SK-N-SH (cell line): ENCODE measurements at regions not wholly inside any gene's neighbourhood (a gene's known extent, or its start where the extent isn't known, plus 50 kb on each side); places are given as distances from the start of the nearest gene placed in this dataset.

Experiments used
- EP300 ChIP-seq, 2 experiments: IDR thresholded peaks; 2 replicates each; pipeline versions ENCODE4 v1.4.0 to v1.6.1; 2012; ENCODE audit warnings: borderline replicate concordance in 1 of 2, low read depth in 1 of 2, low read length in 1 of 2
- FOSL2 ChIP-seq: IDR thresholded peaks from 2 replicates; pipeline ENCODE4 v1.4.0; 2012; ENCODE audit warnings: low read depth, mild to moderate bottlenecking, moderate library complexity, borderline replicate concordance
- NRF1 ChIP-seq: IDR thresholded peaks from 2 replicates; pipeline ENCODE4 v1.6.1; 2012; ENCODE audit warnings: low read depth, mild to moderate bottlenecking, low read length
- RFX5 ChIP-seq: IDR thresholded peaks from 2 replicates; pipeline ENCODE4 v1.6.1; 2012; ENCODE audit warnings: mild to moderate bottlenecking, improper control_type of control experiment, low read length
- SMC3 ChIP-seq: IDR thresholded peaks from 2 replicates; pipeline ENCODE4 v1.6.1; 2012; ENCODE audit warnings: low read depth, low read length, improper control_type of control experiment
- TAF1 ChIP-seq: IDR thresholded peaks from 2 replicates; pipeline ENCODE4 v1.6.1; 2012; ENCODE audit warnings: low read depth, mild to moderate bottlenecking, low read length, moderate library complexity, borderline replicate concordance
- TEAD4 ChIP-seq: IDR thresholded peaks from 2 replicates; pipeline ENCODE4 v1.4.0; 2012; ENCODE audit warnings: mild to moderate bottlenecking, borderline replicate concordance; ENCODE audit not compliant: insufficient read depth
- USF1 ChIP-seq: IDR thresholded peaks from 2 replicates; pipeline ENCODE4 v1.4.0; 2012; ENCODE audit warnings: low read depth, borderline replicate concordance
- YY1 ChIP-seq: IDR thresholded peaks from 2 replicates; pipeline ENCODE4 v1.4.0; 2012; ENCODE audit warnings: low read depth, mild to moderate bottlenecking
- TF ChIP-seq, protein P1 (sequence below): fragments of 200-600 bp; sonication (generic); IDR thresholded peaks from 2 replicates; pipeline ENCODE4 v1.6.1; 2017; ENCODE audit warnings: antibody characterized with exemption, mild to moderate bottlenecking, moderate library complexity

DNA sequence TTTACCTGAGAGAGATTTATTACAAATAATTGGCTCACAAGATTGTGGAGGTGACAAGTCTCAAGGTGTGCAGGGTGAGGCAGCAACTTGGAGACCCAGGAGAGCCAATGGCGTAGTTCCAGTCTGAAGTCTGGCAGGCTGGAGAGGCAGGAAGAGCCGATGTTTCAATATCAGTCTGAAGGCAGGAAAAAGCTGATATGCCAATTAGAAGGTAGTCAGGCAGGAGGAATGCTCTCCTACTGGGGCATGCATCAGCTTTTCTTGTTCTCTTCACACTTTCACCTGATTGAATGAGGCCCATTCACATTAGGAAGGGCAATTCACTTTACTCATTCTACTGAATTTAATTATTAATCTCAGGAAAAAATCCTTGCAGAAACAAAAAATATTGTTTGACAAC, 1351.7 kb upstream of the ADGRL3 start:
- no peak for TF ChIP-seq YY1
- no peak for TF ChIP-seq TAF1
- TF ChIP-seq FOSL2, result no peak
- TF ChIP-seq EP300 (IDR thresholded peaks at IDR 0.05; ENCODE audit: borderline replicate concordance in 1 of 2, low read depth in 1 of 2, low read length in 1 of 2), result no peak
- TF ChIP-seq, protein P1, sequence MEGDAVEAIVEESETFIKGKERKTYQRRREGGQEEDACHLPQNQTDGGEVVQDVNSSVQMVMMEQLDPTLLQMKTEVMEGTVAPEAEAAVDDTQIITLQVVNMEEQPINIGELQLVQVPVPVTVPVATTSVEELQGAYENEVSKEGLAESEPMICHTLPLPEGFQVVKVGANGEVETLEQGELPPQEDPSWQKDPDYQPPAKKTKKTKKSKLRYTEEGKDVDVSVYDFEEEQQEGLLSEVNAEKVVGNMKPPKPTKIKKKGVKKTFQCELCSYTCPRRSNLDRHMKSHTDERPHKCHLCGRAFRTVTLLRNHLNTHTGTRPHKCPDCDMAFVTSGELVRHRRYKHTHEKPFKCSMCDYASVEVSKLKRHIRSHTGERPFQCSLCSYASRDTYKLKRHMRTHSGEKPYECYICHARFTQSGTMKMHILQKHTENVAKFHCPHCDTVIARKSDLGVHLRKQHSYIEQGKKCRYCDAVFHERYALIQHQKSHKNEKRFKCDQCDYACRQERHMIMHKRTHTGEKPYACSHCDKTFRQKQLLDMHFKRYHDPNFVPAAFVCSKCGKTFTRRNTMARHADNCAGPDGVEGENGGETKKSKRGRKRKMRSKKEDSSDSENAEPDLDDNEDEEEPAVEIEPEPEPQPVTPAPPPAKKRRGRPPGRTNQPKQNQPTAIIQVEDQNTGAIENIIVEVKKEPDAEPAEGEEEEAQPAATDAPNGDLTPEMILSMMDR, result no peak
- TF ChIP-seq NRF1, result no peak
- TF ChIP-seq TEAD4, result no peak
- TF ChIP-seq RFX5, result no peak
- no peak for TF ChIP-seq SMC3
- TF ChIP-seq USF1, result no peak
